ENCODE measurements at regions not wholly inside any gene's neighbourhood (a gene's known extent, or its start where the extent isn't known, plus 50 kb on each side); places are given as distances from the start of the nearest gene placed in this dataset.

GRCh38 chr17:71850812-71851211, 270.0 kb upstream of the SOX9 start:
- H4K8ac ChIP-seq (ENCODE audit: extremely low read depth, insufficient read depth, low read length) = no peak overlapping the region
- H3K56ac ChIP-seq (replicated peaks; ENCODE audit: insufficient read length, low read depth, low read length) = no peak overlapping the region
- TF ChIP-seq POU5F1 (IDR thresholded peaks at IDR 0.05; ENCODE audit: low read depth, low read length) (no peak), PHF8 (conservative IDR thresholded peaks at IDR 0.05; ENCODE audit: low read depth, low read length) (no peak), RXRA (IDR thresholded peaks at IDR 0.05; ENCODE audit: insufficient read depth, low read depth, low read length) (no peak), RNF2 (IDR thresholded peaks at IDR 0.05; ENCODE audit: borderline replicate concordance, low read depth, low read length, missing control alignments, poor library complexity, severe bottlenecking) (no peak), BACH1 (IDR thresholded peaks at IDR 0.05; ENCODE audit: low read length) (no peak), KDM5A (IDR thresholded peaks at IDR 0.05; ENCODE audit: low read length) (no peak), ASH2L (IDR thresholded peaks at IDR 0.05; ENCODE audit: low read length) (no peak), RBBP5 (IDR thresholded peaks at IDR 0.05; ENCODE audit: borderline replicate concordance, low read depth, low read length) (no peak), SRF (IDR thresholded peaks at IDR 0.05; ENCODE audit: low read depth, low read length) (no peak), TAF1 (IDR thresholded peaks at IDR 0.05; ENCODE audit: low read depth, low read length) (no peak), GTF2F1 (IDR thresholded peaks at IDR 0.05; ENCODE audit: borderline replicate concordance, low read depth, low read length) (no peak)

More at GRCh38 chr17:71850812-71851211, 270.0 kb upstream of the SOX9 start:
- Histone ChIP-seq H3K18ac (ENCODE audit: extremely low read depth, low read length) (no peak overlapping the region), H3K36me3 (ENCODE audit: control insufficient read depth in 2 of 4, insufficient read depth in 4 of 4, low read length in 3 of 4) (no peaks in the 10 kb centered on the region), H2BK5ac (ENCODE audit: low read depth, low read length) (no peak overlapping the region), H3K4ac (replicated peaks; ENCODE audit: insufficient read length, low read depth, low read length) (no peak overlapping the region), H3K9me3 (ENCODE audit: insufficient read depth in 2 of 2, low read depth in 1 of 2, low read length in 1 of 2) (no peaks in the 10 kb centered on the region), H3K23me2 (ENCODE audit: low read depth, low read length) (no peaks in the 10 kb centered on the region), H3K4me2 (ENCODE audit: insufficient read depth in 1 of 2, low read depth in 2 of 2, low read length in 2 of 2) (no peak overlapping the region), H3K9ac (replicated peaks in 1 of 4; ENCODE audit: extremely low read depth in 1 of 4, low read depth in 3 of 4, low read length in 3 of 4) (no peak overlapping the region), H4K20me1 (replicated peaks in 1 of 2; ENCODE audit: control insufficient read depth in 1 of 2, insufficient read depth in 2 of 2, low read length in 2 of 2) (no peaks in the 10 kb centered on the region), H3K27me3 (replicated peaks in 1 of 4; ENCODE audit: control insufficient read depth in 3 of 4, extremely low read depth in 1 of 4, insufficient read depth in 3 of 4, low read length in 3 of 4) (no peaks in the 10 kb centered on the region), H2BK15ac (ENCODE audit: low read length) (no peak overlapping the region), H3K14ac (ENCODE audit: insufficient read length) (no peak overlapping the region), H4K91ac (replicated peaks; ENCODE audit: insufficient read length, low read length) (no peak overlapping the region), H2AK5ac (ENCODE audit: low read depth, low read length) (no peak overlapping the region), H2BK20ac (ENCODE audit: low read length) (no peak overlapping the region), H2BK12ac (ENCODE audit: low read depth, low read length) (no peak overlapping the region), H3K23ac (ENCODE audit: insufficient read length) (no peak overlapping the region), H2BK120ac (replicated peaks; ENCODE audit: low read depth, low read length) (no peak overlapping the region), H2AFZ (ENCODE audit: low read length) (no peak overlapping the region), H4K5ac (ENCODE audit: insufficient read length, low read depth, low read length) (no peak overlapping the region), H3K27ac (ENCODE audit: low read depth, low read length) (no peak overlapping the region), H3K79me2 (ENCODE audit: control insufficient read depth in 1 of 2, insufficient read depth in 2 of 2, low read length in 2 of 2) (no peaks in the 10 kb centered on the region), H3K4me3 (ENCODE audit: extremely low read depth in 1 of 4, insufficient read depth in 2 of 4, low read depth in 3 of 4, low read length in 4 of 4) (no peak overlapping the region), H3K79me1 (ENCODE audit: low read depth, low read length) (no peaks in the 10 kb centered on the region), H3K4me1 (replicated peaks in 1 of 4; ENCODE audit: control insufficient read depth in 3 of 4, insufficient read depth in 4 of 4, low read length in 3 of 4) (no peaks in the 10 kb centered on the region)
- FAIRE-seq = no peak
- no peak for DNase-seq (ENCODE audit: low read depth in 1 of 2, low spot score in 2 of 2)
- CTCF ChIA-PET (ENCODE audit: partially characterized antibody) = no interaction called here
- POLR2A ChIA-PET (ENCODE audit: partially characterized antibody) = no interaction called here
- WGBS, 2 experiments (ENCODE audit: extremely low coverage in 1 of 2, insufficient coverage in 1 of 2, insufficient read length in 1 of 2, insufficient replicate concordance in 2 of 2, low coverage in 1 of 2, low lambda C conversion rate in 2 of 2, missing lambda C conversion rate in 1 of 2) = 97% methylated on average over 2 of the region's 2 CpGs; no CpG with 5 or more reads in 1 of the 2 experiments
